ENCODE measurements at regions not wholly inside any gene's neighbourhood (a gene's known extent, or its start where the extent isn't known, plus 50 kb on each side); places are given as distances from the start of the nearest gene placed in this dataset.

DNA sequence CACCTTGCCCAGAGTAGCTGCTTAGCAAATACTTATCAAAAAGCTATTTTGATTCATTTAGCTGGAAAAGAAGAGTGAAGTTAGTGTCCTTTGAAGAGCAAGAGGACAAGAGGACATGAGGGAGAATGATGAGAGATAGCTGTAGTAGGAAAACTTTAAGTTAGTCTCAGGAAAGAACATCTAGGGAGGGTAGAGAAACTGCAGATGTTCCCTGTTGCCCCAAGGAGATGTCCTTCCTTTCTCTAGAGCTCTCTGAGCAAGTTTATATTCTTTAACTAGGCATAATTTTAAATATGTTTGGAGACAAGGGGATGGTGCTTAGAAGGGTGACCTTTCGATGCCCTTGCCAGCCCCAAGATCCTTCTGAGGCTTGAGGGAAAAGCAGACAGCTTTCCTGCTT, 529.1 kb upstream of the TBX3 start:
- intact Hi-C loops (cut with DNase I), result no loop called here
- DNase-seq (ENCODE audit: low spot score), result no peak

DNA sequence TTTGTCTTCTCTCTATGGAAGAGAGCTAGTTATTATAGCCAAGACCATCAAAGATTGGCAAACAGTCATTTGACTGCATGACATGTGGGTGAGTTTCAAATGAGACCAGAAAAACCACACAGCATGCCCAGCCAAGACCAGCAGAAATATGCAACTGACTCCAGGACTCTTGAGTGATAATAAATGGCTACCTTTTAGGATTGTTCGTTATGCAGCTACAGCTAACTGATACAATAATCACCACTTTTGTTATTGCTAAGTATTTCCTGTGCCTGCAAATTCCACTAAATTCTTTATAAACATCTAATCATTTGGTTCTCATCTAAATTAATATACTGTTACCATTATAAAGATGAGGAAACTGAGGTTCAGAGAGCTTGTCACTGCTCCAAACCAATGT, 528.4 kb upstream of the TBX3 start:
- intact Hi-C loops (cut with DNase I), result no loop called here
- DNase-seq (ENCODE audit: low spot score), result no peak

- intact Hi-C loops (cut with DNase I), result no loop called here
Observed at GRCh38 chr12:115210533-115211252, 526.7 kb upstream of the TBX3 start.

DNA sequence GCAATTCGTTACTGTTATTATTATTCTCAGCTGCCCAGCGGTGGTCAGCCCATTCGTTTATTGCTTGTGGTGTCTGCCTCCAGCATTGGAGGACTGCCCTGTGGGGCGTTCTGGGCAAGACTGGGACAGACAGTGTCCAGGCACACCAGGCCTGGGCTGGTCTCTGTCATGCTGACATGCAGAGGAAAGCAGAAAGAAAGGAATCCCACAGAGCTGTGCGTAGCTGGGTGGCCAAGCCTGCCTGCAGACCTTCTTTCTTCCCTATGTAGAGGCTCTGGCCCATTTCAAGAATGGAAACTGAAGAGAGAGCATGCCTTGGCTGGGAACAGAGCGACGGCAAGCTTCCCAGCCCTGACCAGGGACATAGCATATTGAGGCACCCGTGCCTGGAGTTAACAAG, 525.3 kb upstream of the TBX3 start:
- no peak for DNase-seq (ENCODE audit: low spot score)
- intact Hi-C loops (cut with DNase I), result no loop called here

More at GRCh38 chr12:115210533-115211252, 526.7 kb upstream of the TBX3 start:
- no peak for DNase-seq (ENCODE audit: low spot score)

DNA sequence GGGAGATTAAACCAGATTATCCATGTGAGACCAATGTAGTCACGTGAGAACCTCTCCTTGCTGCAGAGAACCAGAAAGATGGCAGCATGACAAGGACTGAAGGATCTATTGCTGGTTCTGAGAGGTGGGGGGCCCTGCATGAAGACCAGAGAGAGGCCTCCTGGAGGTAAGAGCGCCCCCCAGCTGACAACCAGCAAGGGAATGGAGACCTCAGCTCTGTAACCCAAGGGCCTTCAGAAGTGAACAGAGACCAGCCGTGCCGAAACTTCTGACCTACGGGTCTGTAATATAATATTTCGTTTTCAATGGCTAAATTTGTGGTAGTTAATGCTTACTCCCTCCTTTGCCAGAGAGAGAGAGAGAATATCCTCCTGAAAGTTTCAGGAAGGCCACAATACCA, 524.1 kb upstream of the TBX3 start:
- no peak for DNase-seq (ENCODE audit: low spot score)
- intact Hi-C loops (cut with DNase I), result no loop called here

- DNase-seq (ENCODE audit: low spot score), result no peak
- intact Hi-C loops (cut with DNase I), result no loop called here
Observed at GRCh38 chr12:115207216-115207915, 523.4 kb upstream of the TBX3 start.

DNA sequence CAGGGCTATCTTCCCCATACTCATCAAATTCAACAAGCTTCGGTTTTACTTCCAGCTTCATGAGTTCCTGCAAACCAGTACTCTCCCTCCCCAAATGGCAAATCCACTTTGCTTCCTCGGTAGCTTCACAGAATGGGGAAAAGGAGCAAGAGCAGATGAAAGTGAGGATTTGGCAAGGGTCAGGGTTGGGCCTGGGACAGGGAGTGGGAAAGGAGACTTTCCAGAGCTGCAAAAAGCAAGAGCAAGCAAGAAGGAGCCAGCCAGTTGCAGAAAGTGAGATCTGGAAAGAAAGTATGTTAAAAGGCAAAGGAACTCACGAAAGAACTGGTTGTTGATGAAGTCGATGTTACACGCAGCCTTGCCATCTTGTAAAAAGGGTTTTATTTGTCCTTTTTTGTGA, 522.8 kb upstream of the TBX3 start:
- DNase-seq (ENCODE audit: low spot score), result no peak
- intact Hi-C loops (cut with DNase I), result no loop called here

- intact Hi-C loops (cut with DNase I), result no loop called here
- DNase-seq (ENCODE audit: low spot score), result no peak
Observed at GRCh38 chr12:115205755-115206308, 521.9 kb upstream of the TBX3 start.

DNA sequence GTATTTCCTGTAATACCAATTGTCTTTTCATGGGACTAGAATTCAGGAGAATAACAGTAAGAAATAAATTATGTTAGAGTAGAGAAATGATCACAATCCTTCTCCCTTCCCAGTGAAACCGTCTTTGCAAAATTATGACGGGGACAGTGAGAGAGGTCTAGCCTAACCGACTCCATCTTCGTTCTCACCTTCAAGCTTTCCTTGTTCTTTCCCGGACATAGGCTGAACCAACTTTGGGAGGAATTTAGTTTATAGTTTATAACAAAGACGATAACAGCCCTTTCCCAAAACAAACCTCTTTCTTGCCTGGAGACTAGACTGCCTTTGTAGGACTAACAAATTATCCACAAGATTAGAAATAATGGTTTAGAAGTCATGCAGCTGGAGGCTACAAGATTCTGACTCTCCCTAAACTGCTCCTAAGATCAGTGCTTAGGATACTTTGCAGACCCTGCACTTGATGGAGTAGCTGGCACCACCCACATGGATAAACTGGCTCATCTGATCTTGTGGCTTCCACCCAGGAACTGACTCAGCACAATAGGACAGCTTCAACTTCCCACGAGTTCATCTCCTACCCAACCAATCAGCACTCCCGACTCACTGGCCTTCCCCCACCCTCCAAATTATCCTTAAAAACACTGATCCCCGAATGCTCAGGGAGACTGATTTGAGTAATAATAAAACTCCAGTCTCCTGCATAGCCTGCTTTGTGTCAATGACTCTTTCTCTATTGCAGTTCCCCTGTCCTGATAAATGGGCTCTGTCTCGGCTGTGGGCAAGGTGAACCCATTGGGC, 521.2 kb upstream of the TBX3 start:
- intact Hi-C loops (cut with DNase I), result no loop called here

GRCh38 chr12:115203701-115204100, 519.7 kb upstream of the TBX3 start:
- no peak for DNase-seq (ENCODE audit: low spot score)
- intact Hi-C loops (cut with DNase I), result no loop called here

More for the DNA sequence above, 521.2 kb upstream of the TBX3 start:
- no peak for DNase-seq (ENCODE audit: low spot score)

DNA sequence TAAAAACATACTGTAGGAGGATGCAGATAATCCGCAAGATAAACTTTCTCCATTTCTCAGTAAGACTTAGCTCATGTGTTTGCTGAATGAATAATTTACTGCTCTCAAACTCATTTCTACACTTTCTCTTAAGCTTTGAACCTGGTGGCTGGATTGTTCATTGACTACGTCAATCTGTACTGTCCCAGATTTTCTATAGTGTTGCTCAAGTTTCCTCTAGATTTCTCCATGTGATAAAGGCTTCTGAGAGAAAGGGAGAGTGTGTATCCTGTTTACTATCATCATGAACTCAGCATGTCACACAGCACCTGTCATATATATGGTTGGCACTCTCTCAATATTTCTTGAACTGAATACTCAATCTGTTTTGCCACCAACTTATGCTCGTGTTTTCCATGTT, 518.0 kb upstream of the TBX3 start:
- no peak for DNase-seq (ENCODE audit: low spot score)
- intact Hi-C loops (cut with DNase I), result no loop called here

GRCh38 chr12:115199831-115200230, 515.9 kb upstream of the TBX3 start:
- DNase-seq (ENCODE audit: low spot score), result no peak
- intact Hi-C loops (cut with DNase I), result loop anchor here in 1 of 2 donors (5.0 kb wide), 1 partner anchor 888 kb away; no protein-coding TSS in a partner anchor

DNA sequence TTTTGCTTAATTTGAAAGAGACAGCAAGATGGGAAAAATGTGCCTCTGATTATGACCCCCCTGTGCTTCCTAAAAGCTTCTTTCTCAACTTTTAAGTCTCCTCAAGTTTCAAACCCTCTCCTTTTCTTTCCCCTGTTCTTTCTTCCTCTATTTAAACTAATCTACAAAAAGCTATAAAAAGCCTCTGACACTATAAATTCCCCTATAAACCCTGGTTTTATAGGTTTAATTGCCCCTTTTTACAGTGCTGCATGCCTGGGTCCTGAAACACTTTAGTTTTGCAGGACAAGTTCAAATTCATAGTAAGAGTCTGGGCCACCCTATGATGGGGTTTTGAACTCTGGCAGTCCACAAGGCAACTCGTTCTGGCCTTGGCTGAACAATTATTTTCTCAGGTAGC, 510.9 kb upstream of the TBX3 start:
- intact Hi-C loops (cut with DNase I), result loop anchor here in 1 of 2 donors (5.0 kb wide), 1 partner anchor 883 kb away; no protein-coding TSS in a partner anchor
- no peak for DNase-seq (ENCODE audit: low spot score)

DNA sequence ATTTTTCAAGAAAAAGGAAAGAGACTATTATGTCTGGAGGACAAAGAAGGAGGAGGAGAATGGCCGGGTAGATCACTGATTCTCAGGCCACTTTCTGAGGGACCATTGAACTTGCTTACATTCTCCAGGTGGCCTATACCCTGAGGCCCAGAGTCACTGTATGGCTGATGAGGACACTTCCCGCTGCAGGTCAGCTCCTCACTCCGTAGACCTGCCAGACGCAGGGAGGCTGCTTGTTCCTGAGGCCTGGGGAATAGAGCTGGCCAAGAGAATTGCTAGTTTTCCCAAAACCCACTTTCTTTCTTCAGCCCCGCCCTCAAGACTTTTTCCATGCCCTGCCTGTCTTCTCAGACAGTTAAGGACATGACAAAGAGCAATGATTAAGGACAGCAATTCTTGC, 510.5 kb upstream of the TBX3 start:
- no peak for DNase-seq (ENCODE audit: low spot score)
- intact Hi-C loops (cut with DNase I), result no loop called here

DNA sequence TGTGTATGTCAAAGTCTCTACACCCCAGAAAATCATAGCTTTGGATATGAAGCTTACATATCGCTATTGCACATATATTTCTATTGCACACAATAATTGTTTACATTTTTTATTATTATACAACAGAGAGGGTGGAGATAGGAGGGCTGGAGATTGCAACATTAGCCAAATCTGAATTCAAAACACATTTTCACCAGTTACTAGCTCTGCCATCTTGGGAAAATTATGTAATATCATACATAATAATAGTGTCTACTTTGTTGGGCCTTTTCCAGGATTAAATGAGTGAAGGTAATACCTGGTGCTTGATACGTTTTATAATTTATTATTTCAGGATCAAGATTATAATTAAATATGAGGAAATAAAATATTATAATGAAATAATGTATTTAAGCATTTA, 507.4 kb upstream of the TBX3 start:
- intact Hi-C loops (cut with DNase I), result no loop called here
- no peak for DNase-seq (ENCODE audit: low spot score)

DNA sequence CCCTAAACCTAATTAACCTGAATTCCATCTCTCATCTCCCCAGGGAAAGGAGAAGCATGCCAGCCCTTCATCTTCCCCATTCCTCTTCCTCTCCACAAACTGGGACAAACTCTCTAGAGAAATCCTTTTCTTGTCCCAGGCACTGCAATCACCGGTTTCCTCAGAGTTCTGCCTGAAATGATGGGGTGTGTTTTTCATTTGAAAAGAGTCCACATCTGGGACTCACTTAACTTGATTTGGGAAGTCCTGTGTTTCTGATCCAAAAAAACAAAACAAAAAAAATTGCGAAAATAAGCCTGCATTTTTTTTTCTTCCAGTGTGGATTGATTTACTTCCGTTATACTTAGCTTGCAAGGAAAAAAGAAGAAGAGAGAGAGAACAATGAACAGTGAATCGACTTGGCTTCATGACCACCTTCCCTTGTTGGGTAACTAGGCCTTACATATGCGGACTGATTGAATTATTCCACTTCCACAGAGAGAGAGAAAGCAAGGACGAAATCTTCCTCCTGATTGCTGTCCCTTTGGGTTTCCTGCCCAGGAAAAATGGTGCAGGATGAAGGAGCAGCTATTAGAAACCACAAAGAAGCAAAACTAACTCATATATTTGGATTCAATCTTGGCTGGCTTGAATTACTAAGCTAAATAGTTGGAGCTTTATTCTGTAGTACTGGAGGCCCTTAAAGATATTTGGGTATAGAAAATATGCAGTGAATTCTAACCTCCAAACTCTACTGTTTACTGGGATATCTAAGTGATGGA, 506.2 kb upstream of the TBX3 start:
- no peak for DNase-seq (ENCODE audit: low spot score)
- intact Hi-C loops (cut with DNase I), result no loop called here

- DNase-seq (ENCODE audit: low spot score), result no peak
- intact Hi-C loops (cut with DNase I), result loop anchor here in 1 of 2 donors (10.0 kb wide), 1 partner anchor 1151 kb away; no protein-coding TSS in a partner anchor
Observed at GRCh38 chr12:115185506-115185905, 501.5 kb upstream of the TBX3 start.

- intact Hi-C loops (cut with DNase I), result loop anchor here in 1 of 2 donors (10.0 kb wide), 1 partner anchor 1149 kb away; no protein-coding TSS in a partner anchor
- no peak for DNase-seq (ENCODE audit: low spot score)
Observed at GRCh38 chr12:115183752-115184151, 499.8 kb upstream of the TBX3 start.

DNA sequence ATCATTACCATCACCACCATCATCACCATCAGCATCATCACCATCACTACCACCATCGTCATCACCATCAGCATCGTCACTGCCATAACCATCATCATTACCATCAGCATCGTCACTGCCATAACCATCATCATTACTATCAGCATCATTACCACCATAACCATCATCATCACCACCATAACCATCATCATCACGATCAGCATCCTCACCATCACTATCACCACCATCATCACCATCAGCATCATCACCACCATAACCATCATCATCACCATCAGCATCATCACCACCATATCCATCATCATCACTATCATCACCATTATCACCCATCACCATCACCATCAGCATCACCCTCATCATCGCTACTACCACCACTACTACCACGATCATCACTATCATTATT, 493.9 kb upstream of the TBX3 start:
- intact Hi-C loops (cut with DNase I), result no loop called here
- no peak for DNase-seq (ENCODE audit: low spot score)
